ENCODE measurements at regions not wholly inside any gene's neighbourhood (a gene's known extent, or its start where the extent isn't known, plus 50 kb on each side); places are given as distances from the start of the nearest gene placed in this dataset.

- Histone ChIP-seq H3K4me1 (no peaks in the 10 kb centered on the region), H3K9me3 (no peaks in the 10 kb centered on the region), H3K27ac (no peak overlapping the region), H3K27me3 (no peaks in the 10 kb centered on the region), H3K36me3 (no peaks in the 10 kb centered on the region), H3K4me3 (no peak overlapping the region)
- intact Hi-C loops (cut with DNase I) = no loop called here
- DNase-seq (ENCODE audit: extremely low spot score in 2 of 2) = no peak
- TF ChIP-seq POLR2AphosphoS5 (IDR thresholded peaks at IDR 0.05; ENCODE audit: insufficient read depth in 1 of 2, low read depth in 1 of 2) (no peak), POLR2A (IDR thresholded peaks at IDR 0.05) (no peak), CTCF (IDR thresholded peaks at IDR 0.05) (no peak)
Observed at GRCh38 chr3:137820366-137820765, 56.3 kb downstream of the SOX14 start.

- intact Hi-C loops (cut with DNase I) = no loop called here
- Histone ChIP-seq H3K4me1 (no peaks in the 10 kb centered on the region), H3K27ac (no peak overlapping the region), H3K9me3 (no peaks in the 10 kb centered on the region), H3K4me3 (no peak overlapping the region), H3K27me3 (no peaks in the 10 kb centered on the region), H3K36me3 (no peaks in the 10 kb centered on the region)
- no peak for TF ChIP-seq POLR2AphosphoS5 (IDR thresholded peaks at IDR 0.05; ENCODE audit: insufficient read depth in 1 of 2, low read depth in 1 of 2)
- no peak for TF ChIP-seq CTCF (IDR thresholded peaks at IDR 0.05)
- TF ChIP-seq POLR2A (IDR thresholded peaks at IDR 0.05) = no peak
- DNase-seq (ENCODE audit: extremely low spot score in 2 of 2) = no peak
Observed at GRCh38 chr3:137835096-137835495, 71.0 kb downstream of the SOX14 start.

- no peak for DNase-seq (ENCODE audit: extremely low spot score in 2 of 2)
- H3K4me3 ChIP-seq = no peak overlapping the region
- H3K27me3 ChIP-seq = no peaks in the 10 kb centered on the region
- no peaks in the 10 kb centered on the region for H3K4me1 ChIP-seq
- H3K27ac ChIP-seq = no peak overlapping the region
- H3K9me3 ChIP-seq = no peaks in the 10 kb centered on the region
- intact Hi-C loops (cut with DNase I) = no loop called here
- no peaks in the 10 kb centered on the region for H3K36me3 ChIP-seq
- no peak for TF ChIP-seq POLR2A (IDR thresholded peaks at IDR 0.05)
- TF ChIP-seq POLR2AphosphoS5 (IDR thresholded peaks at IDR 0.05; ENCODE audit: insufficient read depth in 1 of 2, low read depth in 1 of 2) = no peak
- no peak for TF ChIP-seq CTCF (IDR thresholded peaks at IDR 0.05)
Observed at GRCh38 chr3:137845194-137845593, 81.1 kb downstream of the SOX14 start.

- no peak for DNase-seq (ENCODE audit: extremely low spot score in 2 of 2)
- Histone ChIP-seq H3K27me3 (no peaks in the 10 kb centered on the region), H3K27ac (no peak overlapping the region), H3K4me3 (no peak overlapping the region), H3K9me3 (no peaks in the 10 kb centered on the region), H3K36me3 (no peaks in the 10 kb centered on the region), H3K4me1 (no peaks in the 10 kb centered on the region)
- intact Hi-C loops (cut with DNase I) = no loop called here
- TF ChIP-seq CTCF (IDR thresholded peaks at IDR 0.05) = no peak
- no peak for TF ChIP-seq POLR2AphosphoS5 (IDR thresholded peaks at IDR 0.05; ENCODE audit: insufficient read depth in 1 of 2, low read depth in 1 of 2)
- TF ChIP-seq POLR2A (IDR thresholded peaks at IDR 0.05) = no peak
Observed at GRCh38 chr3:137845666-137846065, 81.6 kb downstream of the SOX14 start.

GRCh38 chr3:137852391-137852830, 88.3 kb downstream of the SOX14 start:
- Histone ChIP-seq H3K9me3 (no peaks in the 10 kb centered on the region), H3K4me1 (no peaks in the 10 kb centered on the region), H3K36me3 (no peaks in the 10 kb centered on the region), H3K4me3 (no peak overlapping the region), H3K27ac (no peak overlapping the region), H3K27me3 (no peaks in the 10 kb centered on the region)
- TF ChIP-seq POLR2AphosphoS5 (IDR thresholded peaks at IDR 0.05; ENCODE audit: insufficient read depth in 1 of 2, low read depth in 1 of 2) = no peak
- TF ChIP-seq POLR2A (IDR thresholded peaks at IDR 0.05) = no peak
- TF ChIP-seq CTCF (IDR thresholded peaks at IDR 0.05) = no peak
- DNase-seq (ENCODE audit: extremely low spot score in 2 of 2) = no peak
- intact Hi-C loops (cut with DNase I) = no loop called here

Measured in vagina (tissue), 2 donors.